ENCODE measurements at regions not wholly inside any gene's neighbourhood (a gene's known extent, or its start where the extent isn't known, plus 50 kb on each side); places are given as distances from the start of the nearest gene placed in this dataset.

- no peak for TF ChIP-seq MGA (IDR thresholded peaks at IDR 0.05)
- TF ChIP-seq HDAC1 (IDR thresholded peaks at IDR 0.05): no peak
- no peak for TF ChIP-seq RBBP5 (IDR thresholded peaks at IDR 0.05; ENCODE audit: borderline replicate concordance, insufficient read depth, low read length, poor library complexity, severe bottlenecking)
- no peak for TF ChIP-seq ZBED1 (IDR thresholded peaks at IDR 0.05)
Observed at GRCh38 chrX:112967341-112967740, 126.7 kb upstream of the AMOT start (continued).

Measured in K562 (cell line).